ENCODE measurements at regions not wholly inside any gene's neighbourhood (a gene's known extent, or its start where the extent isn't known, plus 50 kb on each side); places are given as distances from the start of the nearest gene placed in this dataset.

- TF ChIP-seq CTCF (IDR thresholded peaks at IDR 0.05; ENCODE audit: low read depth, low read length, poor library complexity, severe bottlenecking) = no peak
- TF ChIP-seq EZH2phosphoT487 (IDR thresholded peaks at IDR 0.05; ENCODE audit: borderline replicate concordance, low read length) = no peak
Observed at GRCh38 chr15:39318231-39318630, 262.6 kb upstream of the THBS1 start.
